ENCODE measurements at regions not wholly inside any gene's neighbourhood (a gene's known extent, or its start where the extent isn't known, plus 50 kb on each side); places are given as distances from the start of the nearest gene placed in this dataset.

DNA sequence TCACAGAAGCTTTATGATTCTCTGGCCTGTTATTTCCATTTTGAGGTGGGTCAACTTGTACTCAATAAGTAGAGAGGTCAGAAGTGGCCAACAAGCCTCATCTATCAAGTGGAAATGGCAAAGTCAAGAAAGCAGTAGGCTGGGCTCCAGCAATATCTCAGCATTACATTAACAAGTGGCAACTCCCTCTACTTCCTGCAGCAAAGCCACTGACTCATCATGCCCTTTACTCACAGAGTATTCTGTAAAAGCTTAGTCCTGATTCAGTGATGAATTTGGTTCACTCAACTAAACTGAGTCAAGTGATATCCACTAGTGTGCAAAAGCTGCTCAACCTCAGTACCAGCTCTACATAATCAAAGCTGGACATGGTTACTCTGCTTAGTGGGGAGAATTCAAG lies 954.6 kb downstream of the EPHA3 start:
- no peak for FAIRE-seq
- in situ Hi-C loops (cut with HindIII; ENCODE audit: extremely low pct_ligation_motif_present, low pct_unique_long_range_greater_than_20kb), result loop anchor here (25.0 kb wide), 1 partner anchor 100 kb away; no protein-coding TSS in a partner anchor

More for the DNA sequence above, 954.6 kb downstream of the EPHA3 start:
- BruUV-seq (replicated peaks), result no TSS peak
- ChIA-PET CTCF (ENCODE audit: low intra/inter-chr PET ratio, low total read pairs) (no interaction called here), POLR2A (no interaction called here)
- no peak for ATAC-seq
- no peak for DNase-seq (ENCODE audit: low spot score)
- Histone ChIP-seq H3K27ac (ENCODE audit: extremely low read length, insufficient read depth, low read length) (no peak overlapping the region), H3K4me1 (ENCODE audit: insufficient read depth, low read length) (no peaks in the 10 kb centered on the region), H4K20me1 (ENCODE audit: insufficient read depth, low read length) (no peaks in the 10 kb centered on the region), H3K9ac (ENCODE audit: insufficient read depth, low read depth, low read length) (no peak overlapping the region), H3K4me3 (replicated peaks in 1 of 3; ENCODE audit: insufficient read depth in 1 of 3, low read depth in 2 of 3, low read length in 3 of 3) (no peak overlapping the region), H3K36me3 (replicated peaks in 1 of 2; ENCODE audit: control insufficient read depth in 1 of 2, insufficient read depth in 2 of 2, low read length in 2 of 2) (no peaks in the 10 kb centered on the region), H3K79me2 (ENCODE audit: insufficient read depth, low read length) (no peaks in the 10 kb centered on the region), H3K27me3 (ENCODE audit: control insufficient read depth in 1 of 2, insufficient read depth in 2 of 2, low read length in 2 of 2) (no peaks in the 10 kb centered on the region), H2AFZ (ENCODE audit: low read length) (no peak overlapping the region), H3K4me2 (ENCODE audit: low read depth, low read length) (no peak overlapping the region), H3K9me3 (ENCODE audit: low read length) (0 out of 2 replicates have a peak, but pooled peaks cover 8% of the 10 kb centered on the region)
- intact Hi-C loops (cut with micrococcal nuclease; ENCODE audit: unreplicated experiment), result no loop called here
- TF ChIP-seq, protein P1, sequence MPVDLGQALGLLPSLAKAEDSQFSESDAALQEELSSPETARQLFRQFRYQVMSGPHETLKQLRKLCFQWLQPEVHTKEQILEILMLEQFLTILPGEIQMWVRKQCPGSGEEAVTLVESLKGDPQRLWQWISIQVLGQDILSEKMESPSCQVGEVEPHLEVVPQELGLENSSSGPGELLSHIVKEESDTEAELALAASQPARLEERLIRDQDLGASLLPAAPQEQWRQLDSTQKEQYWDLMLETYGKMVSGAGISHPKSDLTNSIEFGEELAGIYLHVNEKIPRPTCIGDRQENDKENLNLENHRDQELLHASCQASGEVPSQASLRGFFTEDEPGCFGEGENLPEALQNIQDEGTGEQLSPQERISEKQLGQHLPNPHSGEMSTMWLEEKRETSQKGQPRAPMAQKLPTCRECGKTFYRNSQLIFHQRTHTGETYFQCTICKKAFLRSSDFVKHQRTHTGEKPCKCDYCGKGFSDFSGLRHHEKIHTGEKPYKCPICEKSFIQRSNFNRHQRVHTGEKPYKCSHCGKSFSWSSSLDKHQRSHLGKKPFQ (CRISPR knock-in tag; IDR thresholded peaks at IDR 0.05; ENCODE audit: insufficient replicate concordance), result no peak
- no peak for TF ChIP-seq ZNF777 (CRISPR knock-in tag; IDR thresholded peaks at IDR 0.05)
- TF ChIP-seq ZFP90 (CRISPR knock-in tag; IDR thresholded peaks at IDR 0.05; ENCODE audit: borderline replicate concordance), result no peak
- TF ChIP-seq NFE2 (CRISPR knock-in tag; IDR thresholded peaks at IDR 0.05), result no peak
- TF ChIP-seq, protein P2, sequence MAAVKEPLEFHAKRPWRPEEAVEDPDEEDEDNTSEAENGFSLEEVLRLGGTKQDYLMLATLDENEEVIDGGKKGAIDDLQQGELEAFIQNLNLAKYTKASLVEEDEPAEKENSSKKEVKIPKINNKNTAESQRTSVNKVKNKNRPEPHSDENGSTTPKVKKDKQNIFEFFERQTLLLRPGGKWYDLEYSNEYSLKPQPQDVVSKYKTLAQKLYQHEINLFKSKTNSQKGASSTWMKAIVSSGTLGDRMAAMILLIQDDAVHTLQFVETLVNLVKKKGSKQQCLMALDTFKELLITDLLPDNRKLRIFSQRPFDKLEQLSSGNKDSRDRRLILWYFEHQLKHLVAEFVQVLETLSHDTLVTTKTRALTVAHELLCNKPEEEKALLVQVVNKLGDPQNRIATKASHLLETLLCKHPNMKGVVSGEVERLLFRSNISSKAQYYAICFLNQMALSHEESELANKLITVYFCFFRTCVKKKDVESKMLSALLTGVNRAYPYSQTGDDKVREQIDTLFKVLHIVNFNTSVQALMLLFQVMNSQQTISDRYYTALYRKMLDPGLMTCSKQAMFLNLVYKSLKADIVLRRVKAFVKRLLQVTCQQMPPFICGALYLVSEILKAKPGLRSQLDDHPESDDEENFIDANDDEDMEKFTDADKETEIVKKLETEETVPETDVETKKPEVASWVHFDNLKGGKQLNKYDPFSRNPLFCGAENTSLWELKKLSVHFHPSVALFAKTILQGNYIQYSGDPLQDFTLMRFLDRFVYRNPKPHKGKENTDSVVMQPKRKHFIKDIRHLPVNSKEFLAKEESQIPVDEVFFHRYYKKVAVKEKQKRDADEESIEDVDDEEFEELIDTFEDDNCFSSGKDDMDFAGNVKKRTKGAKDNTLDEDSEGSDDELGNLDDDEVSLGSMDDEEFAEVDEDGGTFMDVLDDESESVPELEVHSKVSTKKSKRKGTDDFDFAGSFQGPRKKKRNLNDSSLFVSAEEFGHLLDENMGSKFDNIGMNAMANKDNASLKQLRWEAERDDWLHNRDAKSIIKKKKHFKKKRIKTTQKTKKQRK (IDR thresholded peaks at IDR 0.05; ENCODE audit: low read length), result no peak
- no peak for TF ChIP-seq ZMYM3 (CRISPR knock-in tag; IDR thresholded peaks at IDR 0.05)
- no peak for TF ChIP-seq DR1 (CRISPR knock-in tag; IDR thresholded peaks at IDR 0.05)
- TF ChIP-seq SIN3A (IDR thresholded peaks at IDR 0.05; ENCODE audit: borderline replicate concordance, low read depth, low read length), result no peak
- no peak for TF ChIP-seq KDM5B (CRISPR knock-in tag; IDR thresholded peaks at IDR 0.05; ENCODE audit: borderline replicate concordance)
- no peak for TF ChIP-seq ZSCAN30 (CRISPR knock-in tag; IDR thresholded peaks at IDR 0.05)
- no peak for TF ChIP-seq SCMH1 (CRISPR knock-in tag; IDR thresholded peaks at IDR 0.05; ENCODE audit: borderline replicate concordance)
- TF ChIP-seq GTF2F1 (IDR thresholded peaks at IDR 0.05; ENCODE audit: low read length), result no peak
- TF ChIP-seq, protein P3, sequence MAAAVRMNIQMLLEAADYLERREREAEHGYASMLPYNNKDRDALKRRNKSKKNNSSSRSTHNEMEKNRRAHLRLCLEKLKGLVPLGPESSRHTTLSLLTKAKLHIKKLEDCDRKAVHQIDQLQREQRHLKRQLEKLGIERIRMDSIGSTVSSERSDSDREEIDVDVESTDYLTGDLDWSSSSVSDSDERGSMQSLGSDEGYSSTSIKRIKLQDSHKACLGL (CRISPR knock-in tag; IDR thresholded peaks at IDR 0.05), result no peak
- TF ChIP-seq, protein P4, sequence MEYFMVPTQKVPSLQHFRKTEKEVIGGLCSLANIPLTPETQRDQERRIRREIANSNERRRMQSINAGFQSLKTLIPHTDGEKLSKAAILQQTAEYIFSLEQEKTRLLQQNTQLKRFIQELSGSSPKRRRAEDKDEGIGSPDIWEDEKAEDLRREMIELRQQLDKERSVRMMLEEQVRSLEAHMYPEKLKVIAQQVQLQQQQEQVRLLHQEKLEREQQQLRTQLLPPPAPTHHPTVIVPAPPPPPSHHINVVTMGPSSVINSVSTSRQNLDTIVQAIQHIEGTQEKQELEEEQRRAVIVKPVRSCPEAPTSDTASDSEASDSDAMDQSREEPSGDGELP (IDR thresholded peaks at IDR 0.05; ENCODE audit: borderline replicate concordance, low read depth), result no peak
- no peak for TF ChIP-seq ZNF569 (CRISPR knock-in tag; IDR thresholded peaks at IDR 0.05; ENCODE audit: borderline replicate concordance)
- no peak for TF ChIP-seq PHF20 (CRISPR knock-in tag; IDR thresholded peaks at IDR 0.05)
- TF ChIP-seq KMT2B (CRISPR knock-in tag; IDR thresholded peaks at IDR 0.05), result no peak

Measured in HepG2 (cell line).